Colonic mucosa (tissue), 4 donors: ENCODE measurements at regions not wholly inside any gene's neighbourhood (a gene's known extent, or its start where the extent isn't known, plus 50 kb on each side); places are given as distances from the start of the nearest gene placed in this dataset.

Source experiments
- DNase-seq: peaks from one replicate; pipeline ENCODE4 v3.0.0-alpha.2; 2020
- H3K27ac ChIP-seq: fragments of 200-600 bp; one replicate; pipeline ENCODE4 v1.8.0; 2021
- H3K27me3 ChIP-seq: fragments of 200-600 bp; one replicate; pipeline ENCODE4 v1.8.0; 2021
- H3K36me3 ChIP-seq: fragments of 200-600 bp; one replicate; pipeline ENCODE4 v1.8.0; 2021
- H3K4me1 ChIP-seq: fragments of 200-600 bp; one replicate; pipeline ENCODE4 v1.8.0; 2021; ENCODE audit warnings: mild to moderate bottlenecking
- H3K4me3 ChIP-seq: fragments of 200-600 bp; one replicate; pipeline ENCODE4 v1.8.0; 2021
- H3K9ac ChIP-seq, 2 donors: one replicate each; pipeline ENCODE4 v1.7.0; 2013; ENCODE audit warnings: control low read depth in 2 of 2, low read depth in 2 of 2, low read length in 2 of 2
- H3K9me3 ChIP-seq: fragments of 200-600 bp; one replicate; pipeline ENCODE4 v1.8.0; 2021
- CTCF ChIP-seq: fragments of 200-600 bp; IDR thresholded peaks from one replicate; pipeline ENCODE4 v1.8.0; 2022; ENCODE audit warnings: antibody characterized with exemption, mild to moderate bottlenecking
- intact Hi-C: fragments of 100-400 bp; cut with DNase I; formaldehyde crosslinking; loops from one replicate; pipeline ENCODE4 v1.14.1; 2022
- donor health status: healthy.
- donor health status: DM: no; HTN: no; CAD: no.
- donor health status: DM: no; HTN: no; CAD: no.

GRCh38 chr1:37272626-37273025, 201.8 kb upstream of the ZC3H12A start:
- intact Hi-C loops = no loop called here

GRCh38 chr1:37274486-37274885, 199.9 kb upstream of the ZC3H12A start:
- TF ChIP-seq CTCF = no peak

More at GRCh38 chr1:37272626-37273025, 201.8 kb upstream of the ZC3H12A start:
- Histone ChIP-seq H3K27ac (no peak overlapping the region), H3K4me1 (no peaks in the 10 kb centered on the region), H3K4me3 (no peak overlapping the region), H3K9me3 (no peaks in the 10 kb centered on the region), H3K9ac (no peak overlapping the region), H3K36me3 (no peaks in the 10 kb centered on the region), H3K27me3 (no peaks in the 10 kb centered on the region)
- TF ChIP-seq CTCF = no peak
- no peak for DNase-seq

GRCh38 chr1:37274938-37275631, 199.3 kb upstream of the ZC3H12A start:
- DNase-seq = no peak
- Histone ChIP-seq H3K9ac (no peak overlapping the region), H3K36me3 (no peaks in the 10 kb centered on the region), H3K27me3 (no peaks in the 10 kb centered on the region), H3K9me3 (no peaks in the 10 kb centered on the region), H3K4me1 (no peaks in the 10 kb centered on the region), H3K4me3 (no peak overlapping the region), H3K27ac (no peak overlapping the region)
- TF ChIP-seq CTCF = no peak
- intact Hi-C loops = no loop called here

More at GRCh38 chr1:37274486-37274885, 199.9 kb upstream of the ZC3H12A start:
- no peaks in the 10 kb centered on the region for H3K27me3 ChIP-seq
- H3K4me1 ChIP-seq = no peaks in the 10 kb centered on the region
- H3K36me3 ChIP-seq = no peaks in the 10 kb centered on the region
- H3K27ac ChIP-seq = no peak overlapping the region
- no peak overlapping the region for H3K9ac ChIP-seq
- intact Hi-C loops = no loop called here
- DNase-seq = no peak
- no peak overlapping the region for H3K4me3 ChIP-seq
- H3K9me3 ChIP-seq = no peaks in the 10 kb centered on the region

- intact Hi-C loops = no loop called here
Observed at GRCh38 chr1:37277366-37277765, 197.0 kb upstream of the ZC3H12A start.

GRCh38 chr1:37281354-37281753, 193.0 kb upstream of the ZC3H12A start:
- no peak for TF ChIP-seq CTCF
- Histone ChIP-seq H3K27ac (no peak overlapping the region), H3K36me3 (no peaks in the 10 kb centered on the region), H3K4me1 (no peaks in the 10 kb centered on the region), H3K4me3 (no peak overlapping the region), H3K9ac (no peak overlapping the region), H3K9me3 (no peaks in the 10 kb centered on the region), H3K27me3 (no peaks in the 10 kb centered on the region)
- intact Hi-C loops = no loop called here
- DNase-seq = no peak

More at GRCh38 chr1:37277366-37277765, 197.0 kb upstream of the ZC3H12A start:
- H3K27me3 ChIP-seq = no peaks in the 10 kb centered on the region
- no peaks in the 10 kb centered on the region for H3K4me1 ChIP-seq
- no peak for DNase-seq
- TF ChIP-seq CTCF = no peak
- H3K9me3 ChIP-seq = no peaks in the 10 kb centered on the region
- no peak overlapping the region for H3K9ac ChIP-seq
- no peaks in the 10 kb centered on the region for H3K36me3 ChIP-seq
- no peak overlapping the region for H3K4me3 ChIP-seq
- H3K27ac ChIP-seq = no peak overlapping the region
